Hypothalamus (tissue), 51 donors: ENCODE measurements at regions not wholly inside any gene's neighbourhood (a gene's known extent, or its start where the extent isn't known, plus 50 kb on each side); places are given as distances from the start of the nearest gene placed in this dataset.

ENCODE experiments used
- DNase-seq, 51 donors: peaks; one replicate each; lab custom pipeline; 2025; lab: John Stamatoyannopoulos, UW

- no peak for DNase-seq
Measured at GRCh38 chr6:23330632-23331031, 761.3 kb downstream of the HDGFL1 start.

- DNase-seq = no peak
Measured at GRCh38 chr6:23334360-23334759, 765.0 kb downstream of the HDGFL1 start.

- no peak for DNase-seq
Measured at GRCh38 chr6:23335894-23336293, 766.5 kb downstream of the HDGFL1 start.

- DNase-seq = no peak
Measured at GRCh38 chr6:23339268-23339667, 769.9 kb downstream of the HDGFL1 start.

GRCh38 chr6:23340271-23340670, 770.9 kb downstream of the HDGFL1 start:
- no peak for DNase-seq

- no peak for DNase-seq
Measured at GRCh38 chr6:23343610-23344306, 774.4 kb downstream of the HDGFL1 start.

- no peak for DNase-seq
Measured at GRCh38 chr6:23348185-23348584, 777.8 kb upstream of the NRSN1 start.

GRCh38 chr6:23349521-23350147, 776.4 kb upstream of the NRSN1 start:
- DNase-seq = no peak

- no peak for DNase-seq
Measured at GRCh38 chr6:23350752-23351453, 775.1 kb upstream of the NRSN1 start.

GRCh38 chr6:23354004-23354403, 772.0 kb upstream of the NRSN1 start:
- no peak for DNase-seq

- DNase-seq = no peak
Measured at GRCh38 chr6:23357185-23357766, 768.7 kb upstream of the NRSN1 start.

- DNase-seq = no peak
Measured at GRCh38 chr6:23365732-23366131, 760.3 kb upstream of the NRSN1 start.

- no peak for DNase-seq
Measured at GRCh38 chr6:23367311-23367710, 758.7 kb upstream of the NRSN1 start.

- no peak for DNase-seq
Measured at GRCh38 chr6:23368557-23368956, 757.5 kb upstream of the NRSN1 start.

- DNase-seq = no peak
Measured at GRCh38 chr6:23370051-23370450, 756.0 kb upstream of the NRSN1 start.

GRCh38 chr6:23371132-23371915, 754.7 kb upstream of the NRSN1 start:
- no peak for DNase-seq

- no peak for DNase-seq
Measured at GRCh38 chr6:23377830-23378229, 748.2 kb upstream of the NRSN1 start.

- DNase-seq = no peak
Measured at GRCh38 chr6:23380465-23380864, 745.5 kb upstream of the NRSN1 start.

GRCh38 chr6:23388086-23388783, 737.8 kb upstream of the NRSN1 start:
- DNase-seq = no peak

GRCh38 chr6:23389386-23389785, 736.6 kb upstream of the NRSN1 start:
- no peak for DNase-seq
